DMS114 treated with DMSO at 0.1 percent for 48 hours (cell line): ENCODE measurements at regions not wholly inside any gene's neighbourhood (a gene's known extent, or its start where the extent isn't known, plus 50 kb on each side); places are given as distances from the start of the nearest gene placed in this dataset.

Experiments used
- DNase-seq: peaks from one replicate; lab custom pipeline; 2025; ENCODE audit not compliant: unreplicated experiment; lab: John Stamatoyannopoulos, UW

DNA sequence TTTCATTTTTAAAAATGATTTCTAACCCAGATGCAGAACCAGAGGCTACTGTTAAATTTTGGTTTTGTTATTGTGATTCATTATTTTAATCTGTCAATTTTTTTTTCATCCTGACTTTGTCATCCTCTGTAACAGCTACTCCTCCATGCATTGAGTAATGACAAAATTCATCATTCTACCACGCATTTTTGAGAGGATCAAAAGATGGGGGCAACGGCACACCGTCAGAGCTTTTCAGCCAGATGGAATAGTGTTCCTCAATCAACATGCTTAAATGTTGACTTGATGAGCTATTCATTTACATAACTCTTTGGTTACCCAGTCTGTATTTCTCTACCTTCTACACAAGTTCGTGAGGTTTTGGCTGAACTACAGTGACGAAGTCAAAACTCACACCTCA lies 486.3 kb downstream of the EFNB2 start:
- no peak for DNase-seq

DNA sequence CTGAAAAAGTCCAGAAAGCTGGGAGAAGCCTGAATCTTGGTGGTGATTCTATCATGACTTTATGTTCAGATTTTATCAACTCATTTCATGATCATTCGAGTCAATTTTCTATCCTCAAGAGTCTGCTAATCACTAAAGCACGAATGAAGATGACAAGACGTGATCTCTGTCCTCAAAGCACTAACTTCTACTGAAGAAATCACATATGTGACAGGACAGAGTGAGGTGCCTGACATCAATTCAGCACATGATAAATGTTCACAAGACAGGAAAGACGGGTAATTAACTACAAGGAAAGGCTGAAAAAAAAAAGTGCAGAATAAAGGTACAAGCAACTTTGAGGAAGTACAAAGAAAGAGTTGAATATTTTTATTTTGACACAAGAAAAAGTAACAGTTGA lies 487.1 kb downstream of the EFNB2 start:
- DNase-seq, result no peak

DNA sequence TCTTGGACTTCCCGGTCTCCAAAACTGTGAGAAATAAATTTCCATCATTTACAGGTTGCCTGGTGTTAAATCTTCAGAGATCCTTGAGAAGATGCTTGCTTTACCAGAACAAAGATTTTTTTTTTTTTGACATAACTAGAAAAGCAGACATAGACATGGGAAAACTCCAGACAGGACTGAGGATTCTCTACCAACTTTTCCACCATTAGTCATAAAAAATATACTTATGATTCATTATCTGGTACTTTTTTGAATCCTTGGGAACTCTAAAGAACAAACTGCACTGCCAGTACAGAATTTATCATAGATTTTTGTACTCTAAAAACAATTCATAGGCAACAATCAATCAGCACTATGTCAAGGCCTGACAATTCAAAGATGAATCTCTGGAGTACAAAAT lies 487.6 kb downstream of the EFNB2 start:
- DNase-seq, result no peak

DNA sequence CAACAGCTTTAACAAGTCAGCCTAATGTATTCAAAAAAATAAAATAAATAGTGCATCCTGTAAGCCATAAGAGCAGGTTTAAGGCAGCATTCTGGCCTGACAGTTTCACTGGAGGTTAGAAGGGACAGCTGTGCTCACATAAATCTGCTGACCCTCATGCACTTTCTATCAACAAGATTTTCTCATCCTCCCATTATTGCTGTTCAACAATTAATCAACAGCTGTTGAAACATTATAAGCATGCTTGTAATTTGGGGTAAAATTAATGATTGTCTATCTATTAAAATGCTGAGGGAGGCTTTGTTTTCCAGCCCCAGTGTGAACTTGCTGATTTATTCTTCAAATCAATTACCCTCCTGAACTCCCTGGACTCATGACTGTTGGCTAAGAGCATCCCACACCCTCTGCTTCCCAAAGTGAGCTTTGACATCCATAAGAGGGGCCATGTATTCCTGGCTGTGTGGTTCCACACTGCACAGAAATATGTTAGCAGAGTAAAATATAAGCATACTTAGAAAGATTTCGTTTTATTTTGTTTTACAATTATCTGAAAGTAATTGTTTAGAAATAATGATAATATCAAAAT lies 492.4 kb downstream of the EFNB2 start:
- DNase-seq, result no peak

DNA sequence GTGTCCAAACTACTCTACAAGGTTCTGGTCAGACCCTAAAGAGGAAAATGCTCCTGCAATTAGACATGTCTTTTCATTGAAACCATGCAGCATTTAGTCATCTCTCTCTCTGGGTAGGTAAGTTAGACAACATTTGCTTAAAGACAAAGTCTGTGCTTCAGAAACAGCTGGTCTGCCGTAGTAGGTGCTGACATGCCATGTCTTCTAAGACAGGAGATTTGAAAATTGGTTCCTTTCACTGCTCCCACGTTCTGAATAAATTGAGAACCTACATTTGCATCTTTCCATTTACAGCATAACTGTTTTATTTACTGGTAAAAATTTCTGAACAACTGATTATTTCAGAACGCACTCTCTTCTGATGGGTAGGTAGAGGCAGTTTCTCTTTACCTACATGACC lies 494.0 kb downstream of the EFNB2 start:
- DNase-seq, result no peak

DNA sequence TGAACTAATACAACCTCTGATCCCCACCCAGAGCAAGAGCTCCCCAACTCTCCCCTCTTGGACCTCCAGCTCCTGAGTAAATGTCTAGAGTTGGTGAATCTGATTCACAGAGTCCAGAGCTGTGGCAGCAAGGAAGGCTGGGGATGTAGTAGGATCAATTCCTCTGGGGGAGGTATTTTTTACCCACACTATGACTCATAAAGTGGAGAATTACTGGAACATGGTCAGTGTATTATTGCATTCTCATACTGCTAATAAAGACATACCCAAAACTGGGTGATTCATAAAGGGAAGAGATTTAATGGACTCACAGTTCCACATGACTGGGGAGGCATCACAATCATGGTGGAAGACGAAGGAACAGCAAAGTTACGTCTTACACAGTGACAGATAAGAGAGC lies 496.7 kb downstream of the EFNB2 start:
- no peak for DNase-seq

DNA sequence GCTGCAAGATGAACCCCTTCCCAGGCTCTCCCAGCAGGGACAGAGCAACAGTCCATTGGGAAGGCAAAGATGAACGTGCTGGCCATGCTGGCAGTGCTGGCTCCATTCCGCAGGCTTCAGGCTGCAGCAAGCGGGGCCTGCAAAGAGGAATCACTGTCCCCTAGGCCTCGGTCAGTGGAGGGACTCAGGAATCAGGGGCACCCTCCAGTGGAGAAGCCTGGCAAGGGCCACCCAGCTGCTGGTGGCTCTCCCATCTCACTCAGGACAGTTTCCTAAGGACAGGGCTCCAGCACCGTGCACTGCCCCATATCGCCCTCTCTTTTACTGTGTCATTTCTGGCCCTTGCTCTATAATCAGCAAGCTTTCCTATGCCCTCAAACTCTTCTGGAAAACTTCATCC lies 498.6 kb downstream of the EFNB2 start:
- DNase-seq, result no peak

DNA sequence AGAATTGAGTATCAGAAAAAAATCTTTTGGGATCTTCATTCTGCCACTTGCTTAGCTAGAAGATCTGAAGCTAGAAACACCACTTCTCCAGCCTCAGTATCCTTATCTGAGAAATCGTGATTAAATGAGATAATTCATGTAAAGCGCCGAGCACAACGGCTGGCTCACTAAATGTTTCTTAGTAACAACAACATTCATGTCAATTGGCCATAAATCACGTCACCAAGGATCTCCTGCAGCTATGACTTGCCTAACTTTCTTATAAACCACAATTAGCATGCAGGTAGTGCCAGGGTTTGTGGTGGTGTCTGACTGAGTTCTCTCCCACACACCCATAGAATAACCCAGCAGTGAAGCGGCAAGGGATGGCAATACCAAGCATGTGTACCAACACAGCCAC lies 501.3 kb downstream of the EFNB2 start:
- DNase-seq, result no peak

DNA sequence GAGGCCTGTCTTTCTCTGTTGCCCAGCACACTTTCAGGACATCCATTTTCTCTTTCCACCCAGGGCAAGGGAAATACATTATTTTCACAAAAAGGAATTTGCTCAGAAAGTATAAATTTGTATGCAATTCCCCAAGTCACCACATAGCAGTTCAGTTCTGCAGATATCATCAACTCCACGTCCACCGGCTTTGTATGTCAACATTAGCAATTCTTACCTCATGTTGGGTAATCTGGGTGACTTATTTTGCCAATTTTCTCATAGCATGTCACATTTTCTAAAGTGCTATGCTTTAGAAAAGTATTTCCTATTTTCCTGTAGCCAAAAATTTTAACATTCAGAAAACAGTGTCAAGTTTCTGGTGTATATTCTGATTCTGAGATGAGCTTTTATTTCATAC lies 501.8 kb downstream of the EFNB2 start:
- DNase-seq, result no peak

DNA sequence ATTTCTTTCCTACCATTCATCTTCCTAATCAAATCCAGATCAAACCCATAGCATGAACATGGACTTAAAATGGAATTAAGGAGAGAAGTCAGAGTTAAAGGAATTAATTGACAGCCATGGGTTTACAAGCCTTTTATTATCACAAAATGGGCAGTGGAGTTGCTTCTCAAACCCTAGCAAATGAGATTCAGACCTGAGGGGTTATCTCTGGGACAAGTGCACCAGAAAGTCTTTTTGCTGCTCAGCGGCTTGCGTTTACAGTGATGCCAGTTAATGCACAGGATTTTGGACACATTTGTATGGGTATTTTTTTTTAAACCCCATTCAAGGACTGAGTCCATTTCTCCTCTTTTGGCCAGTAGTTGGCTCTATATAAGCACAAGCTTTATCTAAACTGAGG lies 503.0 kb downstream of the EFNB2 start:
- DNase-seq, result no peak

DNA sequence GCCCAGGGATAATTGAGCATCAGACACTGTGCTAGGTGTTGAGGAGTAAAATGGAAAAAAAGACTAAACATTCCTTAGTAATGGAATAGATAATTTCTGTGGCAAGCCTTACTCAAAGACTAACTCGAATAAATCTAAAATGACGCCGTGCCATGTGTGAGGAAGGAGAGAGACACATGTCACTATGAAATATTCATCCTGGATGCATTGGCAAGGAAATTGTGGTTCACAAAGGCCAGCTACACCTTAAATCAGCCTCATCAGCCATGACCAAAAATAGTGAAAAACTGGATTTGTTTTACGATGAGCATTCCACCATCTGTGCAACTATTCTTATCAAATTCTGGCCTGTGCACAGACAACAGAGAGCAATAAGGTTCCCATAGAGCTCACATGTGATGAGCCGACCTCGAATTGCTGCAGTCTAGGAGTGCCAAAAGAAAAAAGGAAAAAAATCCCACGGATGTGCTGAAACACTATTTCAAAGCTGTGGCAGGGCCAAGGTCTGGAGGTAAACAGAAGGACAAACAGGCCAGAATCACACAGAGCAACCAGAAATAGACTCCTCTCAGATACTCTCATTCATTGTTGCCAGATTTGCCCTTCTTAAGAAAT lies 505.7 kb downstream of the EFNB2 start:
- DNase-seq, result no peak

DNA sequence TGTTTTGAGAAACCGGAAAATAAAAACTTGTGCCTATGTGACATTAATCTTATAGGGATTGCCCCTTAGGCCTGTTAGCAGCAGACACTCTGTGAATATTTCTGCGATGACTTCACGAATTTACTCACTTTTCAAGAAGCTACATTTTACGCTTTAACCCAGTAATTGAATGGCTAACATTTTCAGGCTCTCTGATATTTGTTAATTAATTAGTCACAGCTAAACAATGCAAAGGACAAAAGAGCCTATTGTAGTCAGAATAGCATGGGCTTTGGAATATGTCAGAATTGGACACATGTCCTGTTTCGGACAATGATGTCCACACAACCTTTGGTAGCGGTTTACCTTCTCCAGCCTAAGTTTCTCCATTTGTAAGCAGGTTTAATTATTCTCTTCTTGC lies 506.6 kb downstream of the EFNB2 start:
- no peak for DNase-seq

DNA sequence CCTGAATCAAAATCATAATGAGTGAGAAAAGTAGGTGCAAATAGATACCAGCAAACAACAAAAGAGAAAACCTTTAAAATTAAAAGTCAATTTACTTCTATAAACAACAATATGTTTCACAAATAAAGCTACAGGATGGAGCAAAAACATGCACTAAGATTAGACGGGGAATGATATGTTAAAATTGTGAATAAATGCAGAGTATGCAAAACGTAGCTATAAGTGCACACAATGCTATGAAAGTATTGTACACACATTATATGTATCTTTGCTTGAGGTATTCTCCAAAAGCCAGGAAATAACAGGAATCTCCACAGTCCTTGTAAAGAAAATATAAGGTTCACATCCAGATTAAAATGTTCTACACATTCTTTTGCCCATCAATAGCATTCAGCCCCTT lies 523.9 kb downstream of the EFNB2 start:
- no peak for DNase-seq

DNA sequence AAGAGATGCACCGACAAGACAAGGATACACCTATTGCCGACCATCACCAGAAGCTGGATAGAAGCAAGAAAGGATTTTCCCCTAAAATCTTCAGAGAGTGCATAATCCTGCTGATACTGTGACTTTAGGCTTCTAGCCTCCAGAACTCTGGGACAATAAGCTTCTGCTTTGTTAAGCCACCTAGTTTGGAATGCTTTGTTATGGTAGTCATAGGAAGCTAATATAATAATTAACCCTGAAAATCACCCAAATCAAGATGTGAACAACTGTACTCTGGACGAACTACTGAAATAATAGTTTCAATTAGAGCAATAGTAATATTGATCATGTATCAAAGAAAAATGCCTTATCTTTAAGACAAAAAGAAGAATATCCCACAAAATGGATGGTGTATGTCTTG lies 524.6 kb downstream of the EFNB2 start:
- DNase-seq, result no peak

DNA sequence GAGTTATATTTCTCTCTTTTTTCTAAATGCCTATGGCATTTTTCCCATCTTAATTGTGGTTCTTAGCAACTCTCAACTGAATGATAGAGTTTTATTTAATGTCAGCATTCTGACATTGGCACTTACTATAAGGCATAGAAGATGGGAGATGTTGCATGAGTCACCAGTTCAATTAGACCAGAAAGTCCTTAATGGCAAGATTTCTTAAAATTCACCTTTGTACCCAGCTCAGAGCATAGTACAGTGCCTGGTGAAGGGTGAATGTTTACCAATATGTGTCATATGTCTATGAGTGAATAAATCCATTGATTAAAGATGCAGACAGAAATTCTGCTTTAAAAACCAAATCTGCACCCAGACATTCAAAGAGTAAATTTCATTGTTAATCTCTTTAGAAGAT lies 526.9 kb downstream of the EFNB2 start:
- no peak for DNase-seq

DNA sequence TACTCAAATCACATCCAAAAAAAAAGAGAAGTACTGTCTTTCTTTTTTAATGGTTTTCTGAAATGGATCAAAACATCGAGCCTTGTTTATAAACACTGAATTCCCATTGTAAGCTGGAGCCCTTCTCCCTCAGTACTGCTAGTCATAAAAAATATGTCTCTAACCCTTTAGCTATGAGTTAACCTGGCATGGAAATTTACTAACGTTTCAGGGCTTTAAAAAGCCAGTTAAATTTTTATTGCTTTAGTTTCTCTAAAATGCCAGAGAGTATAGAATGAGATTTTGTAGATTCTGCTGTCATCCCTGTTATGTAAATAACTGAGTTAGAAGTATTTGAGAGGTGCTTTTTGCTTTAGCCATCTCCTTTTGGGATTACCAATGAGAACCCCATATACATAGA lies 528.3 kb downstream of the EFNB2 start:
- DNase-seq, result no peak

DNA sequence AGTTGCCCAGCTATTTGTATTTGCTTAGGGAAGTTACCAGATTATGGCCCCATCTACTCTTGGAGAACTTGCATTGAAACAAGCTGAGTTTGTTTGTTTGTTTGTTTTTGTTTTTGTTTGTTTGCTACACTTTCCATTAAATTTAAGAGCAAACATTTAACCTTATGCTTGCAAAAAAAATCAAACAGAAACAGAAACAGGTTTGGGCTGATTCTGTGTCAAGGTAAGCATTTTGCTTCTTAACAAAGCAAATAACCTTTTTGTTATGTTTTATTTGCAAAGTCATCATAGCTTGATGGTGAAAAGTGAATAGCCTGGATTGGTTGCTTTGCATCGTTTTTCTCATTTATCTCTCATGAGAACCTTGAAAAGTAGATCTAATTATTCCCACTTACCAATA lies 531.8 kb downstream of the EFNB2 start:
- DNase-seq, result no peak

DNA sequence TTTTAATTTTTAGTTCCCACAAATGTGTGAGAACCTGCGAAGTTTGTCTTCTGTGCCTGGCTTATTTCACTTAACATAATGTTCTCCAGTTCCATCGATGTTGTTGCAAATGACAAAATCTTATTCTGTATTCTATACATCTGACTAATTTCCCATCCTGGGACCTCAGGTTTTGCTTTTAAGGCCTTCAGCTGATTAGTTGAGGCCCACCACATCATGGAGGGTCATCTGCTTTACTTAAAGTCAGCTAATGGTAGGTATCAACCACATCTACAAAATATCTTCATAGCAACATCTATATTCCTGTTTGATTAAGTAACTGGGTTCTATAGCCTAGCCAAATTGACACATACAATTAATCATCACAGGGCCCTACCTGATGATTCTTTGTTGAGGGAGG lies 534.0 kb downstream of the EFNB2 start:
- no peak for DNase-seq

DNA sequence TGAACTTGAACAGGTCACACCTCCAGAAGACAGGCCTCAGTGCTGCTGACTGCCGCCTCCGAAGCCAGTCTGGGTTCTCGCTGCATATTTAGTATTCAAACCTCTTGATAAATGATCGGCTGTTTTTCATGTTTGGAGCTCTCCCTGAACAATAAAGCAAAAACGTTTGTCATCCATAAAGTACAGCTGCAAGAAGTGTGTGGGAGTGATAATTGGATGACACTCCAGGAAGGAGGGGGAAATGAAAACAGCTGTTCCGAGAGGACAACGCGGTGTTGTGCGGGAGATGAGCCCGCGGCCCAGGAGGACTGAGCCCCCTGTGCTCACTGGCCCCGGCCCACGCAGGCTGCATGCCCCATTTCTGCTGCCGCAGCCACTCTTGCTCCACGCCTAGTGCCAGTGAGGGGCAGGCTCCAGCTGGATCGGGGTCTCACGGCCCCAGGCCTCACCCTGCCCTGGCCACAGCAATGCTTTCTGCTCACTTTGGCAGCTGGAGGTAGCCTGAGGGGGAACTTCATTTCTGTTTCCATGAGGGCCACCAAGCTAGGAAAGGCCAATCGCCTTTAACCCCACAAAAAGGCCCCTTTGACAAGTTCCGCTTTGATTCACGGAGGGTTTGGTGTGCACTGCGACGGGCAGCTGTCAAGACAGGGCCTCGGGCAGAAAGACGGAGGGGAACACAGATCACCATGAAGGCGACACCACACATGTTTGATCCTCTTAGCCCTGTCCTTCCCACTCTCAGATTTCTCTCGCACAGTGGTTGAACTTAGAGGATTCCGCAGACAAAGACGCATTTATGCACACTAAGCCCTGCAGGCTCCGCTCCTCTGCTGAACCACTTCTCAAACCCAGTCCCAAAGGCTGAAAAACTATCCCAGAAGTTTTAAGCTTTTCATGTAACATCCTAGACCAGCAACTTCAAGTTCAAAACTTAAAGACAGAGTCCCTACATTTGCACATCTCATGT lies 537.6 kb downstream of the EFNB2 start:
- DNase-seq, result no peak

DNA sequence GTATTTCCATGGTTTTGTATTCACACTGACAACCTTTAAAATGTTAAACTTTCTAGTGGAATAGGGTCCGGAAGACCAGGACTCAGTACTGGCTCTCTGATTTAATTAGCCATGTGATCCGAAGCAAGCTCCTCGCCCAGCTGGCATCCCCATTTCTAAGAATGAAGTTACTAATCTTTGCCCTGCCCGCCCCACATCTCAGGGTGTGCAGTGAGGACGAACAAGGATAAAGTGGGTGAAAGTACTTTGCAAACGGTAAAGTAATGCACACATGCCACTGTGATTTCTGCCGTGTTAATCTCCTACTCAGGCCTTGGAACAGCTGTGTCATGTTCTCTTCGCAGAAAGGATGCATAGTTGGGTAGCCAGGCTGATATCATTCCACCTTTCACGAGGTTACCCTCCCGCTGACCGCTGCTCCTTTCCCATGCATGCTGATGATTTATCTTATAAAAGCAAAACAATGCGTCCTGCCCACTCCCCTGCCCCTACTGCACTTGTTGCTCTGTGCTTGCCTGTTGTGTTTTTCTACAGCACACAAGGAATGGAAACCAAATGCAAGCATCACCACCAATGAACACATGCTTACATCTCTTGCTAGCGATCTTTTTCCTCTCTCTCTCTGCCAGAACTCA lies 539.0 kb downstream of the EFNB2 start:
- no peak for DNase-seq

DNA sequence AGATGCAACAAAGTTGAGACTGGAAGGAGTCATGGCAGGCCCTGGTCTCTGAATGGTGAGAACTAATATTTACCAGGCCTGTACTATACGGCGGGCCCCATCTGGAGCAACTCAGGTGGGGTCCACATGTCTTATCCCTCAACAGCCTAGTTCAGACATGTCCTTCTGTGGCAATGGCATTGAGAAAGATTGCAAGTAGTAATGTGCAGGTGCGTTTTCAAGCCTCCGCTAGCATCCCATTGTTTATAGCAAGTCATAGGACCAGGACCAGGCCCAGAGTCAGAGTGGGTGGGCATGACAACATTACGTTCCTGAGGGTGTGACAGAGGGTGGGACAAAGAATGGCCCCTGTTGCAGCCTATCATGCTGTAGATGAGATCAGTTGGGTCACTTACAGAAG lies 541.1 kb downstream of the EFNB2 start:
- no peak for DNase-seq
